HUES64 (cell line): ENCODE measurements at regions not wholly inside any gene's neighbourhood (a gene's known extent, or its start where the extent isn't known, plus 50 kb on each side); places are given as distances from the start of the nearest gene placed in this dataset.

Source experiments
- H3K27ac ChIP-seq: 2 replicates; pipeline ENCODE4 v1.7.0; 2013; ENCODE audit warnings: low read depth, low read length, inconsistent platforms
- H3K27me3 ChIP-seq: 2 replicates; pipeline ENCODE4 v1.6.1; 2013; ENCODE audit warnings: mild to moderate bottlenecking, low read length; ENCODE audit not compliant: insufficient read depth
- H3K36me3 ChIP-seq: 2 replicates; pipeline ENCODE4 v1.6.1; 2013; ENCODE audit warnings: mild to moderate bottlenecking, low read length; ENCODE audit not compliant: insufficient read depth
- H3K4me1 ChIP-seq: 2 replicates; pipeline ENCODE4 v1.6.1; 2013; ENCODE audit warnings: mild to moderate bottlenecking, low read length, moderate library complexity; ENCODE audit not compliant: insufficient read depth
- H3K4me3 ChIP-seq: 2 replicates; pipeline ENCODE4 v1.5.1; 2013; ENCODE audit warnings: mild to moderate bottlenecking, low read length, moderate library complexity
- H3K9ac ChIP-seq: 2 replicates; pipeline ENCODE4 v1.6.1; 2013; ENCODE audit warnings: mild to moderate bottlenecking, low read depth, low read length
- H3K9me3 ChIP-seq: 2 replicates; pipeline ENCODE4 v1.6.1; 2013; ENCODE audit warnings: low read depth, low read length; ENCODE audit not compliant: insufficient read depth
- WGBS: fragments of 150-250, 120-280 bp; methylation state at CpG from one replicate; pipeline ENCODE4 v1.1.7; 2013; ENCODE audit warnings: missing lambda C conversion rate; 5-methylcytosine and 5-hydroxymethylcytosine counted together

- Histone ChIP-seq H3K27me3 (peaks cover 30% of the 10 kb centered on the region), H3K27ac (no peak overlapping the region), H3K4me3 (no peak overlapping the region), H3K9me3 (0 out of 2 replicates have a peak, but pooled peaks cover 2% of the 10 kb centered on the region), H3K9ac (no peak overlapping the region), H3K36me3 (no peaks in the 10 kb centered on the region), H3K4me1 (no peaks in the 10 kb centered on the region)
- 93% methylated on average over 7 of the region's 7 CpGs for WGBS
These were observed 199.9 kb downstream of the PRDM2 start for GRCh38 chr1:13899856-13900255.

- Histone ChIP-seq H3K27ac (no peak overlapping the region), H3K9me3 (0 out of 2 replicates have a peak, but pooled peaks cover 2% of the 10 kb centered on the region), H3K9ac (no peak overlapping the region), H3K27me3 (peaks cover 23% of the 10 kb centered on the region), H3K36me3 (no peaks in the 10 kb centered on the region), H3K4me1 (no peaks in the 10 kb centered on the region), H3K4me3 (no peak overlapping the region)
- 100% methylated on average over 1 of the region's 1 CpG for WGBS
These were observed 200.6 kb downstream of the PRDM2 start for GRCh38 chr1:13900583-13900982.

- WGBS: 80% methylated on average over 7 of the region's 10 CpGs
These were observed 201.1 kb downstream of the PRDM2 start for GRCh38 chr1:13901039-13901438.

GRCh38 chr1:13901597-13901996 is 201.6 kb downstream of the PRDM2 start:
- no peak overlapping the region for H3K9ac ChIP-seq
- H3K36me3 ChIP-seq: no peaks in the 10 kb centered on the region
- no peak overlapping the region for H3K27ac ChIP-seq
- 0 out of 2 replicates have a peak, but pooled peaks cover 2% of the 10 kb centered on the region for H3K9me3 ChIP-seq
- 88% methylated on average over 6 of the region's 6 CpGs for WGBS
- H3K4me1 ChIP-seq: no peaks in the 10 kb centered on the region
- H3K4me3 ChIP-seq: no peak overlapping the region
- H3K27me3 ChIP-seq: peaks cover 19% of the 10 kb centered on the region

More at GRCh38 chr1:13901039-13901438, 201.1 kb downstream of the PRDM2 start:
- Histone ChIP-seq H3K9ac (no peak overlapping the region), H3K27me3 (peaks cover 19% of the 10 kb centered on the region), H3K27ac (no peak overlapping the region), H3K9me3 (0 out of 2 replicates have a peak, but pooled peaks cover 2% of the 10 kb centered on the region), H3K4me3 (no peak overlapping the region), H3K4me1 (no peaks in the 10 kb centered on the region), H3K36me3 (no peaks in the 10 kb centered on the region)

GRCh38 chr1:13908128-13908527 is 208.1 kb downstream of the PRDM2 start:
- Histone ChIP-seq H3K27ac (no peak overlapping the region), H3K27me3 (no peaks in the 10 kb centered on the region), H3K36me3 (no peaks in the 10 kb centered on the region), H3K4me3 (no peak overlapping the region), H3K9me3 (0 out of 2 replicates have a peak, but pooled peaks cover 2% of the 10 kb centered on the region), H3K4me1 (no peaks in the 10 kb centered on the region), H3K9ac (no peak overlapping the region)
- 79% methylated on average over 3 of the region's 3 CpGs for WGBS

- Histone ChIP-seq H3K9ac (no peak overlapping the region), H3K27ac (no peak overlapping the region), H3K27me3 (no peaks in the 10 kb centered on the region), H3K4me1 (no peaks in the 10 kb centered on the region), H3K4me3 (no peak overlapping the region), H3K36me3 (no peaks in the 10 kb centered on the region), H3K9me3 (no peaks in the 10 kb centered on the region)
- WGBS: 90% methylated on average over 8 of the region's 8 CpGs
These were observed 212.0 kb downstream of the PRDM2 start for GRCh38 chr1:13911697-13912619.

GRCh38 chr1:13913396-13913795 is 213.4 kb downstream of the PRDM2 start:
- no peaks in the 10 kb centered on the region for H3K27me3 ChIP-seq
- H3K27ac ChIP-seq: no peak overlapping the region
- no peak overlapping the region for H3K4me3 ChIP-seq
- H3K9me3 ChIP-seq: no peaks in the 10 kb centered on the region
- no peak overlapping the region for H3K9ac ChIP-seq
- no peaks in the 10 kb centered on the region for H3K36me3 ChIP-seq
- no peaks in the 10 kb centered on the region for H3K4me1 ChIP-seq
- WGBS: 93% methylated on average over 1 of the region's 1 CpG

GRCh38 chr1:13916530-13916929 is 216.5 kb downstream of the PRDM2 start:
- Histone ChIP-seq H3K27ac (no peak overlapping the region), H3K36me3 (no peaks in the 10 kb centered on the region), H3K4me3 (no peak overlapping the region), H3K27me3 (no peaks in the 10 kb centered on the region), H3K4me1 (no peaks in the 10 kb centered on the region), H3K9ac (no peak overlapping the region), H3K9me3 (0 out of 2 replicates have a peak, but pooled peaks cover 4% of the 10 kb centered on the region)
- 73% methylated on average over 3 of the region's 3 CpGs for WGBS

GRCh38 chr1:13917607-13918006 is 217.6 kb downstream of the PRDM2 start:
- no peak overlapping the region for H3K4me3 ChIP-seq
- H3K27me3 ChIP-seq: no peaks in the 10 kb centered on the region
- 0 out of 2 replicates have a peak, but pooled peaks cover 4% of the 10 kb centered on the region for H3K9me3 ChIP-seq
- 80% methylated on average over 2 of the region's 2 CpGs for WGBS
- H3K9ac ChIP-seq: no peak overlapping the region
- H3K36me3 ChIP-seq: no peaks in the 10 kb centered on the region
- no peaks in the 10 kb centered on the region for H3K4me1 ChIP-seq
- H3K27ac ChIP-seq: no peak overlapping the region

- Histone ChIP-seq H3K9ac (no peak overlapping the region), H3K4me1 (no peaks in the 10 kb centered on the region), H3K36me3 (no peaks in the 10 kb centered on the region), H3K4me3 (no peak overlapping the region), H3K27me3 (no peaks in the 10 kb centered on the region), H3K9me3 (0 out of 2 replicates have a peak, but pooled peaks cover 4% of the 10 kb centered on the region), H3K27ac (no peak overlapping the region)
- WGBS: 80% methylated on average over 1 of the region's 1 CpG
These were observed 218.9 kb downstream of the PRDM2 start for GRCh38 chr1:13918862-13919261.

GRCh38 chr1:13921190-13921589 is 221.2 kb downstream of the PRDM2 start:
- Histone ChIP-seq H3K4me3 (no peak overlapping the region), H3K4me1 (no peaks in the 10 kb centered on the region), H3K27me3 (no peaks in the 10 kb centered on the region), H3K9ac (no peak overlapping the region), H3K27ac (no peak overlapping the region), H3K9me3 (0 out of 2 replicates have a peak, but pooled peaks cover 4% of the 10 kb centered on the region), H3K36me3 (no peaks in the 10 kb centered on the region)
- WGBS: 100% methylated on average over 1 of the region's 1 CpG
